Liver (tissue), 8 donors: ENCODE measurements at regions not wholly inside any gene's neighbourhood (a gene's known extent, or its start where the extent isn't known, plus 50 kb on each side); places are given as distances from the start of the nearest gene placed in this dataset.

Source experiments
- DNase-seq: peaks from one replicate; pipeline ENCODE4 v3.0.0-alpha.2; 2017; ENCODE audit warnings: low spot score
- H3K27ac ChIP-seq, 2 donors: one replicate each; pipeline ENCODE4 v1.7.0; 2013; ENCODE audit warnings: inconsistent platforms in 2 of 2, low read length in 2 of 2, control low read depth in 1 of 2, low read depth in 1 of 2, mild to moderate bottlenecking in 1 of 2
- H3K27me3 ChIP-seq, 4 donors: one replicate each; pipeline versions ENCODE4 v1.6.1 to v1.7.0; 2013; ENCODE audit warnings: low read length in 3 of 4, inconsistent platforms in 1 of 4, mild to moderate bottlenecking in 1 of 4, moderate library complexity in 1 of 4; ENCODE audit not compliant: control insufficient read depth in 4 of 4, insufficient read depth in 4 of 4
- H3K36me3 ChIP-seq, 4 donors: one replicate each; pipeline versions ENCODE4 v1.6.1 to v1.7.0; 2013; ENCODE audit warnings: low read length in 3 of 4, mild to moderate bottlenecking in 3 of 4, low read depth in 1 of 4, moderate library complexity in 1 of 4; ENCODE audit not compliant: control insufficient read depth in 4 of 4, insufficient read depth in 3 of 4
- H3K4me1 ChIP-seq, 4 donors: one replicate each; pipeline versions ENCODE4 v1.6.1 to v1.7.0; 2013; ENCODE audit warnings: low read length in 3 of 4, mild to moderate bottlenecking in 3 of 4, moderate library complexity in 1 of 4; ENCODE audit not compliant: control insufficient read depth in 4 of 4, insufficient read depth in 4 of 4
- H3K4me3 ChIP-seq, 3 donors: one replicate each; pipeline versions ENCODE4 v1.6.1 to v1.7.0; 2013; ENCODE audit warnings: low read length in 3 of 3, control low read depth in 1 of 3, low read depth in 1 of 3, mild to moderate bottlenecking in 1 of 3
- H3K9ac ChIP-seq, 2 donors: one replicate each; pipeline ENCODE4 v1.7.0; 2013; ENCODE audit warnings: low read length in 2 of 2, mild to moderate bottlenecking in 2 of 2, moderate library complexity in 2 of 2, control low read depth in 1 of 2, low read depth in 1 of 2
- H3K9me3 ChIP-seq, 4 donors: one replicate each; pipeline versions ENCODE4 v1.6.1 to v1.7.0; 2013; ENCODE audit warnings: low read length in 3 of 4; ENCODE audit not compliant: control insufficient read depth in 4 of 4
- ATF3 ChIP-seq: IDR thresholded peaks from 2 replicates; pipeline ENCODE4 v1.6.1; 2016; ENCODE audit warnings: antibody characterized with exemption
- CTCF ChIP-seq: fragments of 150-350 bp; IDR thresholded peaks from 2 replicates; pipeline ENCODE4 v1.5.1; 2017; ENCODE audit warnings: improper control_type of control experiment, low read depth, low read length; ENCODE audit not compliant: missing input control
- EGR1 ChIP-seq, 2 donors: IDR thresholded peaks; 2 replicates each; pipeline ENCODE4 v1.6.1; 2016 to 2018; ENCODE audit warnings: antibody characterized with exemption in 2 of 2, low read depth in 2 of 2
- FOXA1 ChIP-seq: IDR thresholded peaks from 2 replicates; pipeline ENCODE4 v1.6.1; 2016; ENCODE audit warnings: antibody characterized with exemption
- FOXA2 ChIP-seq: IDR thresholded peaks from 2 replicates; pipeline ENCODE4 v1.6.1; 2016; ENCODE audit warnings: antibody characterized with exemption
- HNF4G ChIP-seq: IDR thresholded peaks from 2 replicates; pipeline ENCODE4 v1.6.1; 2016; ENCODE audit warnings: antibody characterized with exemption
- JUND ChIP-seq, 2 donors: IDR thresholded peaks; 2 replicates each; pipeline ENCODE4 v1.6.1; 2016; ENCODE audit warnings: antibody characterized with exemption in 2 of 2
- NR2F2 ChIP-seq: IDR thresholded peaks from 2 replicates; pipeline ENCODE4 v1.6.1; 2016; ENCODE audit warnings: antibody characterized with exemption
- RAD21 ChIP-seq, 2 donors: IDR thresholded peaks; 2 replicates each; pipeline ENCODE4 v1.6.1; 2016; ENCODE audit warnings: antibody characterized with exemption in 2 of 2, mild to moderate bottlenecking in 2 of 2
- RXRA ChIP-seq, 2 donors: IDR thresholded peaks; 2 replicates each; pipeline ENCODE4 v1.6.1; 2017 to 2018; ENCODE audit warnings: antibody characterized with exemption in 2 of 2, mild to moderate bottlenecking in 1 of 2
- SP1 ChIP-seq: IDR thresholded peaks from 2 replicates; pipeline ENCODE4 v1.6.1; 2018; ENCODE audit warnings: antibody characterized with exemption, mild to moderate bottlenecking
- TAF1 ChIP-seq: conservative IDR thresholded peaks from 2 replicates; pipeline ENCODE4 v1.6.1; 2016; ENCODE audit warnings: antibody characterized with exemption, mild to moderate bottlenecking
- YY1 ChIP-seq: IDR thresholded peaks from 2 replicates; pipeline ENCODE4 v1.6.1; 2016; ENCODE audit warnings: antibody characterized with exemption, mild to moderate bottlenecking
- ZBTB33 ChIP-seq: IDR thresholded peaks from 2 replicates; pipeline ENCODE4 v1.6.1; 2016; ENCODE audit warnings: antibody characterized with exemption
- WGBS: extraction: QIAGEN DNeasy Blood & Tissue Kit; methylation state at CpG from one replicate; pipeline ENCODE4 v1.1.7; 2013; 5-methylcytosine and 5-hydroxymethylcytosine counted together
- donor health status: healthy.
- donor health status: healthy.
- donor health status: healthy.
- donor health status: healthy.
- donor health status: healthy.

- H3K27me3 ChIP-seq: no peaks in the 10 kb centered on the region
- H3K9me3 ChIP-seq: no peaks in the 10 kb centered on the region
- DNase-seq: no peak
- H3K4me3 ChIP-seq: no peak overlapping the region
- no peaks in the 10 kb centered on the region for H3K36me3 ChIP-seq
- H3K27ac ChIP-seq: no peak overlapping the region
- no peaks in the 10 kb centered on the region for H3K4me1 ChIP-seq
- peak; percentile 34 for TF ChIP-seq FOXA2
- no peak for TF ChIP-seq JUND (IDR thresholded peaks at IDR 0.05)
- TF ChIP-seq HNF4G: no peak
- no peak for TF ChIP-seq TAF1
- no peak for TF ChIP-seq CTCF
- no peak for TF ChIP-seq YY1
- 61% methylated on average over 1 of the region's 1 CpG for WGBS
- no peak overlapping the region for H3K9ac ChIP-seq
These were observed 1626.7 kb upstream of the B3GALT2 start for GRCh38 chr1:194813096-194813495.

- no peak for DNase-seq
- Histone ChIP-seq H3K4me3 (no peak overlapping the region), H3K4me1 (no peaks in the 10 kb centered on the region), H3K9ac (no peak overlapping the region), H3K27me3 (no peaks in the 10 kb centered on the region), H3K27ac (no peak overlapping the region), H3K36me3 (no peaks in the 10 kb centered on the region), H3K9me3 (no peaks in the 10 kb centered on the region)
- 84% methylated on average over 1 of the region's 1 CpG for WGBS
- no peak for TF ChIP-seq FOXA1
- TF ChIP-seq TAF1: no peak
- no peak for TF ChIP-seq ZBTB33
- no peak for TF ChIP-seq FOXA2
- no peak for TF ChIP-seq RAD21 (IDR thresholded peaks at IDR 0.05)
- TF ChIP-seq YY1: no peak
- TF ChIP-seq RXRA (IDR thresholded peaks at IDR 0.05): no peak
- no peak for TF ChIP-seq CTCF
- TF ChIP-seq JUND (IDR thresholded peaks at IDR 0.05): no peak
- no peak for TF ChIP-seq NR2F2
- TF ChIP-seq HNF4G: no peak
- no peak for TF ChIP-seq ATF3
These were observed 1623.3 kb upstream of the B3GALT2 start for GRCh38 chr1:194809665-194810064.

GRCh38 chr1:194809215-194809614, 1622.8 kb upstream of the B3GALT2 start:
- H3K4me3 ChIP-seq: no peak overlapping the region
- no peak for DNase-seq
- H3K9me3 ChIP-seq: no peaks in the 10 kb centered on the region
- no peaks in the 10 kb centered on the region for H3K36me3 ChIP-seq
- no peaks in the 10 kb centered on the region for H3K27me3 ChIP-seq
- no peak for TF ChIP-seq EGR1 (IDR thresholded peaks at IDR 0.05; ENCODE audit: low read depth in 2 of 2)
- no peak for TF ChIP-seq RXRA (IDR thresholded peaks at IDR 0.05)
- no peak for TF ChIP-seq SP1
- no peaks in the 10 kb centered on the region for H3K4me1 ChIP-seq
- H3K9ac ChIP-seq: no peak overlapping the region
- WGBS: 70% methylated on average over 3 of the region's 3 CpGs
- H3K27ac ChIP-seq: no peak overlapping the region
